ENCODE measurements at regions not wholly inside any gene's neighbourhood (a gene's known extent, or its start where the extent isn't known, plus 50 kb on each side); places are given as distances from the start of the nearest gene placed in this dataset.
A peak's percentile ranks its signal among the peaks of the same experiment; 100 is the strongest.

- Mint-ChIP-seq H3K36me3 (no peaks in the 10 kb centered on the region), H3K27ac (peak overlapping the region in 1 of 7 donors; percentile 78)
Observed at GRCh38 chr9:129478961-129479630, 141.8 kb downstream of the C9orf50 start.

GRCh38 chr9:129478461-129478860 is 142.4 kb downstream of the C9orf50 start:
- H3K4me3 Mint-ChIP-seq, result peak overlapping the region in 1 of 8 donors; percentile 20
- Histone ChIP-seq H3K4me1 (ENCODE audit: insufficient read depth, low read length) (peaks cover 5% of the 10 kb centered on the region), H3K4me3 (ENCODE audit: low read length in 2 of 2) (no peak overlapping the region), H3K36me3 (ENCODE audit: insufficient read depth, low read length) (no peaks in the 10 kb centered on the region), H3K27me3 (ENCODE audit: insufficient read depth, low read length) (no peaks in the 10 kb centered on the region), H3K9me3 (ENCODE audit: control insufficient read depth in 1 of 2, low read length in 2 of 2) (no peaks in the 10 kb centered on the region), H3K27ac (ENCODE audit: low read depth, low read length) (no peak overlapping the region)
- intact Hi-C loops (cut with micrococcal nuclease), result no loop called here
- ChIA-PET POLR2A (ENCODE audit: partially characterized antibody) (no interaction called here), CTCF (ENCODE audit: partially characterized antibody) (no interaction called here)
- peaks cover 0 to 3% of the 10 kb centered on the region in 2 donors for H3K27me3 Mint-ChIP-seq
- H3K9me3 Mint-ChIP-seq, result peaks cover 0 to 4% (median 0%) of the 10 kb centered on the region in 8 donors
- H3K36me3 Mint-ChIP-seq, result no peaks in the 10 kb centered on the region
- no peak overlapping the region for H3K27ac Mint-ChIP-seq
- DNase-seq, result no peak
- H3K4me1 Mint-ChIP-seq, result peaks cover 0 to 13% (median under 1%) of the 10 kb centered on the region in 4 donors

More at GRCh38 chr9:129478961-129479630, 141.8 kb downstream of the C9orf50 start:
- Histone ChIP-seq H3K27ac (ENCODE audit: low read depth, low read length) (no peak overlapping the region), H3K4me3 (ENCODE audit: low read length in 2 of 2) (no peak overlapping the region), H3K9me3 (ENCODE audit: control insufficient read depth in 1 of 2, low read length in 2 of 2) (no peaks in the 10 kb centered on the region), H3K4me1 (ENCODE audit: insufficient read depth, low read length) (peaks cover 12% of the 10 kb centered on the region), H3K36me3 (ENCODE audit: insufficient read depth, low read length) (no peaks in the 10 kb centered on the region), H3K27me3 (ENCODE audit: insufficient read depth, low read length) (no peaks in the 10 kb centered on the region)
- POLR2A ChIA-PET (ENCODE audit: partially characterized antibody), result interaction anchor here (1.1 to 2.1 kb wide), 2 partner anchors 12 to 15 kb away, joined by 3 to 5 read pairs; no protein-coding TSS in a partner anchor
- Mint-ChIP-seq H3K4me1 (peaks cover 2 to 19% (median 5%) of the 10 kb centered on the region in 4 donors), H3K27me3 (peaks cover 0 to under 1% of the 10 kb centered on the region in 2 donors), H3K9me3 (peaks cover 0 to 4% (median 0%) of the 10 kb centered on the region in 8 donors), H3K4me3 (no peak overlapping the region)
- CTCF ChIA-PET (ENCODE audit: partially characterized antibody), result no interaction called here
- DNase-seq, result no peak
- intact Hi-C loops (cut with micrococcal nuclease), result no loop called here

- intact Hi-C loops (cut with micrococcal nuclease), result no loop called here
- Histone ChIP-seq H3K9me3 (ENCODE audit: control insufficient read depth in 1 of 2, low read length in 2 of 2) (no peaks in the 10 kb centered on the region), H3K36me3 (ENCODE audit: insufficient read depth, low read length) (no peaks in the 10 kb centered on the region), H3K4me1 (ENCODE audit: insufficient read depth, low read length) (no peaks in the 10 kb centered on the region), H3K27ac (ENCODE audit: low read depth, low read length) (no peak overlapping the region), H3K27me3 (ENCODE audit: insufficient read depth, low read length) (no peaks in the 10 kb centered on the region), H3K4me3 (ENCODE audit: low read length in 2 of 2) (no peak overlapping the region)
- Mint-ChIP-seq H3K27me3 (peaks cover 0 to 3% of the 10 kb centered on the region in 2 donors), H3K36me3 (no peaks in the 10 kb centered on the region), H3K4me3 (no peak overlapping the region), H3K4me1 (peaks cover 0 to 8% (median under 1%) of the 10 kb centered on the region in 4 donors), H3K9me3 (peaks cover 0 to 4% (median 0%) of the 10 kb centered on the region in 8 donors), H3K27ac (no peak overlapping the region)
- DNase-seq, result no peak
- POLR2A ChIA-PET (ENCODE audit: partially characterized antibody), result no interaction called here
- CTCF ChIA-PET (ENCODE audit: partially characterized antibody), result no interaction called here
Observed at GRCh38 chr9:129476821-129477611, 143.9 kb downstream of the C9orf50 start.

DNA sequence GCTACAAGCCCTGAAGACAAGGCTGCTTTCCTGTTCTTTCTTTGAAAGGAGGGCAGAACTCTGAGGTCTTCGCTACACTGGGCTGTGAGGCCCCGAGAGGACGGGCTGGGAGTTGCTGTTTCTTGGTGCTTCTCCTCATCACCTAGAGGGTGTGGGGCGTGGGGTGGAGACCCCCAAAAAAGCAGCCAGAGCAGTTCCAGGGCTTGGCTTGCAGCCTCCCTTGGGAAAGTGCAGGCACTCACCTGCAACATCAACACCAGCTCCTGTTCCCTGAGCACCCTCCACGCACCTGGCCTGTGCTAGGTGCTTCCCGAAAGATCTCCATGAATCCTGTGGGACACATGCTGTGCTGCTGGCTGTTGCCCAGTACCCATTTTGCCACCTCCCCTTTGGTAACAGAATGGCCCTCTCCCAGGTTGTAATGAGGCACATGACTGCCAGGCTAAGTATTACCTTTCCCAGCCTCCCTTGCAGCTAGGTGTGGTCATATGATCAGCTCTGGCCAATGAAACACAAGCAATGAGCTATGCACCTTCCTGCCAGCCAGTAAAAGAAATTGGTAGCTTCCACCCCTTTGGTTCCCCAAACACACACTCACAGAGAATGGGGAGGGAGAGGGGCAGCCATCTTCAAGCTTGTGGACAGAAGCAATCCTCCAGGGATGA is 146.0 kb downstream of the C9orf50 start:
- Mint-ChIP-seq H3K27ac (no peak overlapping the region), H3K9me3 (peaks cover 0 to 4% (median 0%) of the 10 kb centered on the region in 8 donors), H3K36me3 (no peaks in the 10 kb centered on the region), H3K4me3 (no peak overlapping the region), H3K4me1 (peaks cover 0 to 2% (median under 1%) of the 10 kb centered on the region in 4 donors), H3K27me3 (peaks cover 0 to 3% of the 10 kb centered on the region in 2 donors)
- H3K36me3 ChIP-seq (ENCODE audit: insufficient read depth, low read length), result no peaks in the 10 kb centered on the region
- H3K4me1 ChIP-seq (ENCODE audit: insufficient read depth, low read length), result no peaks in the 10 kb centered on the region
- H3K9me3 ChIP-seq (ENCODE audit: control insufficient read depth in 1 of 2, low read length in 2 of 2), result no peaks in the 10 kb centered on the region
- ChIA-PET POLR2A (ENCODE audit: partially characterized antibody) (interaction anchor here (1.1 to 1.8 kb wide), 3 partner anchors 8 to 19 kb away, joined by 3 to 8 read pairs (median 3); no protein-coding TSS in a partner anchor), CTCF (ENCODE audit: partially characterized antibody) (no interaction called here)
- no peak overlapping the region for H3K4me3 ChIP-seq (ENCODE audit: low read length in 2 of 2)
- H3K27me3 ChIP-seq (ENCODE audit: insufficient read depth, low read length), result no peaks in the 10 kb centered on the region
- intact Hi-C loops (cut with micrococcal nuclease), result no loop called here
- peak in 1 of 5 donors; percentile 7 for DNase-seq
- H3K27ac ChIP-seq (ENCODE audit: low read depth, low read length), result no peak overlapping the region

GRCh38 chr9:129473523-129474244 is 147.2 kb downstream of the C9orf50 start:
- H3K27me3 ChIP-seq (ENCODE audit: insufficient read depth, low read length), result no peaks in the 10 kb centered on the region
- peak overlapping the region in 1 of 7 donors; percentile 44 for H3K27ac Mint-ChIP-seq
- no peaks in the 10 kb centered on the region for H3K9me3 ChIP-seq (ENCODE audit: control insufficient read depth in 1 of 2, low read length in 2 of 2)
- H3K36me3 ChIP-seq (ENCODE audit: insufficient read depth, low read length), result no peaks in the 10 kb centered on the region
- peaks cover 0 to 3% of the 10 kb centered on the region in 2 donors for H3K27me3 Mint-ChIP-seq
- no peak overlapping the region for H3K27ac ChIP-seq (ENCODE audit: low read depth, low read length)
- no peak overlapping the region for H3K4me3 Mint-ChIP-seq
- H3K4me1 Mint-ChIP-seq, result peaks cover 0 to 2% (median under 1%) of the 10 kb centered on the region in 4 donors
- intact Hi-C loops (cut with micrococcal nuclease), result no loop called here
- peaks cover 0 to 4% (median 0%) of the 10 kb centered on the region in 8 donors for H3K9me3 Mint-ChIP-seq
- no peaks in the 10 kb centered on the region for H3K36me3 Mint-ChIP-seq
- H3K4me1 ChIP-seq (ENCODE audit: insufficient read depth, low read length), result no peaks in the 10 kb centered on the region
- POLR2A ChIA-PET (ENCODE audit: partially characterized antibody), result no interaction called here
- no peak overlapping the region for H3K4me3 ChIP-seq (ENCODE audit: low read length in 2 of 2)
- DNase-seq, result no peak
- CTCF ChIA-PET (ENCODE audit: partially characterized antibody), result no interaction called here

- no peaks in the 10 kb centered on the region for H3K36me3 ChIP-seq (ENCODE audit: insufficient read depth, low read length)
- peak in 1 of 5 donors; percentile 22 for DNase-seq
- no peak overlapping the region for H3K27ac ChIP-seq (ENCODE audit: low read depth, low read length)
- H3K27me3 Mint-ChIP-seq, result peaks cover 0 to 3% of the 10 kb centered on the region in 2 donors
- no peak overlapping the region for H3K4me3 ChIP-seq (ENCODE audit: low read length in 2 of 2)
- ChIA-PET POLR2A (ENCODE audit: partially characterized antibody) (interaction anchor here (2.8 kb wide), 1 partner anchor 12 kb away, joined by 9 read pairs; no protein-coding TSS in a partner anchor), CTCF (ENCODE audit: partially characterized antibody) (no interaction called here)
- H3K27me3 ChIP-seq (ENCODE audit: insufficient read depth, low read length), result no peaks in the 10 kb centered on the region
- H3K4me1 Mint-ChIP-seq, result peaks cover 0 to 6% (median 5%) of the 10 kb centered on the region in 4 donors
- no peaks in the 10 kb centered on the region for H3K9me3 ChIP-seq (ENCODE audit: control insufficient read depth in 1 of 2, low read length in 2 of 2)
- H3K4me3 Mint-ChIP-seq, result no peak overlapping the region
- no peak overlapping the region for H3K27ac Mint-ChIP-seq
- no peaks in the 10 kb centered on the region for H3K4me1 ChIP-seq (ENCODE audit: insufficient read depth, low read length)
- H3K9me3 Mint-ChIP-seq, result peaks cover 0 to 5% (median 0%) of the 10 kb centered on the region in 8 donors
- intact Hi-C loops (cut with micrococcal nuclease), result no loop called here
- no peaks in the 10 kb centered on the region for H3K36me3 Mint-ChIP-seq
Observed at GRCh38 chr9:129472651-129473102, 148.2 kb downstream of the C9orf50 start.

Measured in CD4-positive, alpha-beta memory T cell (primary cell).